HG02938 (cell line): ENCODE measurements at regions not wholly inside any gene's neighbourhood (a gene's known extent, or its start where the extent isn't known, plus 50 kb on each side); places are given as distances from the start of the nearest gene placed in this dataset.

ENCODE experiments used
- ATAC-seq: cut with Tn5 transposase; IDR thresholded peaks from one replicate; pipeline ENCODE4 v1.9.1; 2021; ENCODE audit warnings: mild to moderate bottlenecking, moderate library complexity; ENCODE audit not compliant: unreplicated experiment

DNA sequence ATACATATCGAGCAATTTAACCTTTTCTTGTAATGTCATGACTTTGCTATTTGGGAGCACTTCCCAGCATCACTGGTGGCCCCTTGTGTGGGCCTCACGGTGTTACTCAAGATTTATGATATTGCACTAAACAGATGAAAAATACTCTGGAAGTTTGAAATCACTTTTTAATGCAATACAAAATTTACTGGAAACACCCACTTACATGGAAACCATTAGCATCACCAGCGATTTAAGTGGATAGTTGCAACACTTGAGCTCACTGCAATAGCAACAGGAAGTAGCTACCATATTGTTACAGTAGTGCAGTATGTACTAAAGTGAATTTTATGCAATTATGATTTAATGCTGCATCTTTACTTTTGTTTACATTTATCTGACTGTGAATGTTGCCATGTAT, 184.4 kb downstream of the MDFIC start:
- no peak for ATAC-seq

DNA sequence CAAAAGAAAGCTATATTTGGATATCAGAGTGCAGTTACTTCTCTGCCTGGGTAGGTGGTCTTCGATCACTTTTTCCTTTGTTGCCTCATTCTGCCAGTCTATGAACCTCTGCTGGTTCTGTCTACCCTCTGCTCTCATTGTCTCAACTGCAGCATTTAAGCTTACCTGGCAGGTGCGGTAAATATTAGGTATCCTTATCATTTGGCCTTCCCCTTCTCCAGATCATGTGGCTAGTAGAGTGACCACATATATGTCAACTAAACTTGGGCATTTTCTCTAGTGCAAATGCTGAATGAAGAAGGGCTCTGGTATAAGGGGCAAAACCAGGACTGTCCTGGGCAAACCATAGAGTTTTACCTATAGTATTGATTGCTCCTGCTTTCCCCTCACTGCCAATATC, 180.8 kb downstream of the MDFIC start:
- ATAC-seq: no peak

DNA sequence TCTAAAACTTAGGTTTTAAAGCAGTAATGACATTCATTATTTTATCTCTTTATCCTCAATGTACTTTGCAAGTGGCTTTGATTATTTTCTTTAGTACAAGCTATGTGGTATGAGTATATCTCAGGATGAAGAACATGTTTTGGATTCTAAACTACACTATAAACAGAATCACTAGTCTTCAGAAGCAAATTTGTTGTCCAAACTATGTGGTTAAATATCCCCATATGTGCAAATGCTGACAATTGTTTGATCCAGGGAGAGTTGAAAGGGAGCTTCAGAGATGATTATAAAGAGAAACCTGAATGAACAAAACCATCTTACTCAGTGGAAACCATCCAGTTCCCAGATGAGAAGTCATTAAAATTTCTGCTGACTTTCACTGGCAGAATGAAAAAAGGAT, 179.3 kb downstream of the MDFIC start:
- no peak for ATAC-seq

DNA sequence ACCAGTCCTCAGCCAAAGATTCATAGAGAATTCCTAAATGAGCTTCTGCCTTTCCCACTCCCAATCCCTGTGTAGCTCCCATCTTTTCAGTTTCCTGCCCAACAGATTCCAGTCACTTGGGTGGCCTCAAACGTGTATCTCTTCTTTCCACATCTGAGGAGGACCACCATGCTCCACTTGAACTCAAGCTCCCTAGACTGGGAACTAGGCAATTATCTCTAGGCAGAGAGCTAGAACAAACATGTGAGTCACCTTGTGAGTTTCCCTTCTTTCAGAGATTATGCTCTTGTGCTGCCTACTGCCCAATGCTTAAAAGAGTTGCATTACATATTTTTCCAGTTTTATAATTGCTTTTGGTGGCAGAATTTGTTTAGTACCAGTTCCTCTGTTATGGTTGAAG, 178.0 kb downstream of the MDFIC start:
- ATAC-seq: no peak

DNA sequence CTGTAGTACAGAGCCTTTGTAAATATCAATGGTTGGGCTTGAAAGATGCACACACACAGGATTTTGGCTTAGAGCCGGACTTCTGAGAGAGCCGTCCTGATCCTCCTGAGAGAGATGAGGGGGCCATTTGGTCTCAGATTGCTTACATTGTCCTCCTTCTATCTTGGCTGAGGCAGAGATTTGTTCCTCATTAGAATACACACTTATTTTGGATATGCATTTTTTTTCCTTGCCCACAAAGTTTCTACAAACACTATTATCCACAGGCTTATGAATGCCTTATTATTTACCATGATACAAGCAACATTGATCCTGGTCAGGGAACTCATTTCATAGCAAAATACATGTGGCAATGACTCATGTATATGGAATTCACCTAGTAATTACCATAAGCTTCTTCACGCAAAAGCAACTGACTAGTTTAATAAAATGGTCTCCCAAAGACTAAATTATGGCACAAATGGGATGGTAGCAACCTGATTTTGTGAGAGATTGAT, 175.3 kb downstream of the MDFIC start:
- ATAC-seq: no peak

DNA sequence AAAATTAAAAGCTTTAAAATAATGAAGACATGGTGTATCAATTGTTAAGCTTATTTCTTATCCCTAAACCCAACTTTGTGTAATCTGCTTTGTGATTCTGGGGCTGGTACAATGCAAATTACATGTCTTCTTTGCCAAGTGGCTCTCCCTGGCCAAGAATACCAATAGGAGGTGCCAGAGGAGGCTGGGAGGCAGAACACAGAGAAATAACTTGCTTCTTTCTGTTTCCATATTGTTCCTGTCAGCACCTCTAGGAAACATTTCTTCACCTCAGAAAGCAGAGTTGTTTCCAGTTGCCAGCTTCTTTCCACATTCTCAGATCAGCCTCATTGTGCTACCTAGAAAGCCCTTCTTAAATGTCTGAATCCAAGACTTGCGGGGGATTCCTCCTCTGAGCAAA, 174.4 kb downstream of the MDFIC start:
- ATAC-seq: no peak

DNA sequence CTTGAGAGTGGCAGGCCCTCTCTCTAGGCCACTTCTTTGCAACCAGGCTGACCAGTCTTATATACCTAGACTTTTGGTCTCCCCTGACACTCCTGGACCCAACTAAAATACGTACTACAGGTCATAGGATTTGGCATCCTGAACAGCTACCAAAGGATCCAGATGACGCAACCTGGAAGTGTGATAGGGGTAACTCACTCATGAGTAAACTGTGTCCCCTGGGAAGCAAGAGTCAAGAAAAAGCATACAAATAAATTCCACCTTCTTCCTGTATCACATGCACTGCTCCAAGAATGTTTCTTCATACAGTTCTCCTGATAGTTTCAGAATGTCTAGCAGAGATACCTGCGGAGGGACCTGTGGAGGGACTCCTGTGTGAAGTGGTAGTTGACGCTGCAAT, 172.3 kb downstream of the MDFIC start:
- ATAC-seq: no peak

DNA sequence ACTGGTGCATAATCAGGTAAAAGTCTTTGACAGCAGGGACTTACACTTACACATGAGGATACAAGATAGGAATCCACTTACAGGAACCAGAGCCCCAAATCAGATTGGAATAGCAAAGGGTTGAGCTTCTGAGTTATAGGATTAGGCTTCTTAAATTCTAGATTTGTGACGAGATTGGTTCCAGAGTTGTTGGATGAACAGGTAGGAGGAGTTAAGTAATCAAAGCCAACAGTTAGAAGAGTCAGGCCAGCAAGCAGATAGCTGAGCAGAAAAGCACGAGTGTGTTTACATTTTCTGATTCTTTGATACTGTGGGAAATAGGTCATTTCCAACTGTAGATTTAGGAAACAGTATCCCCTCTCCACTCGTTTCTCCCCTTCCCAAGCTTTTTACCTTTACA, 167.0 kb downstream of the MDFIC start:
- ATAC-seq: no peak

DNA sequence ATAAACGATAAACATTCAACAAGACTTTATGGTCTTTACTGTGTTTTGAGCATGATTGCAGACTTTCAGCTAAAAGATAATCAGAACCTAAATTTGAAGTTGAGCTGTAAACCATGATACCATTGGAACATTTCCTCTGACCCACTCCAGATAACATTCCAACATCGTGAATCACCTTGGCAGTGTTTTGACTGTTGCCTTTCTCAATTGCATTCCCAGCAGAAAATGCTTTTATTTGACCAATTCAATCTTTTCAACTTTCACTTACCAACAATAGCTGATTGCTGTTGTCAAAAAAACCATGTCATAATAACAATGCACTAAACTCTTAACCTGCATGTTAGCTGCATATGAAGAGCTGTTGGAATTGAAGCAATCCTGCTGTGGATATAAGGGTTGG, 165.5 kb downstream of the MDFIC start:
- no peak for ATAC-seq

DNA sequence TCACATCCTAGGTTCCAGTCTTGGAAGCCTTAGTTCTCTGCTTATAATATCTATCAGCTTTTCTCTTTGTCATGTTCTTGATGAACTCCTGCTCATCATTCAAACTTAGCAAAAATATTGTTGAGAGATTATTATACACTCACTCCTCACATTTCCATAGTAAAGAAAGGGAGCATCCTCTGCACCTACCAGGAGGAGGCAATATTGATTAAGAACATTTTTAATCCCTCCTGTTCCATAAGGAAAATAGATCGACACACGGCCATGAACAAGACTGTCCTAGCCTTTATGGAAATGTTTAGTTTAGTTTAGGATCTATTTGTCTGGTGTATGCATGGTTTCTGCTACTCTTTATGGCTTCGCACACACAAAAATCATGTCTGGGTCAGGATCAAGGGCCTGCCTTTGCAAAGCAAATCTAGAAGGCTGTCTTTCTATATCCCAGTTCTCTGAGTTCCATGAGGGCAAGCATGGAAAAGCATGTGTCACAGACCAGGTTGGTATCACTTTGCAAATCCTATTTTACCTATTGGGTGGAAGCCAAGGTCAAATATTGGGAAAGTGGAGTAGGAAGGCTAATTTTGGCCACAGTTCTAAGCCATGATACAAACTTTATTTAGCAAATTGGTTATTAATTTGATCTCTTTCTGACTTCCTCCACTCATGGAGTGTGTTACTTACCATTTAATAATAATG, 164.4 kb downstream of the MDFIC start:
- ATAC-seq: no peak

DNA sequence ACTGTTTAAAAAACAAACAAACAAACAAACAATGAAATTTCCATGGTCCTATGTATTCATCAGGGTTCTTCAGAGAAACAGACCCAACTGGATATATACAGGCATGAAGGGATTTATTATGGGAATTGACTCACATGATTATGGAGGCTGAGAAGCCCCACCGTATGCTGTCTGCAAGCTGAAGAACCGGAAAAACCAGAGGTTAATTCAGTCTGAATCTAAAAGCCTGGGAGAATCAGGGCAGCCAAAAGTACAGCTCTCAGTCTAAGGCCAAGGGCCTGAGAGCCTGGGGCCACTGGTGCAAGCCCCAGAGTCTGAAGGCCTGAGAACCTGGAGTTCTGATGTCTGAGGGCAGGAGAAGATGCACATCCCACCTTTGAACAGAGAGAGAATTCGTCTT, 163.5 kb downstream of the MDFIC start:
- no peak for ATAC-seq

DNA sequence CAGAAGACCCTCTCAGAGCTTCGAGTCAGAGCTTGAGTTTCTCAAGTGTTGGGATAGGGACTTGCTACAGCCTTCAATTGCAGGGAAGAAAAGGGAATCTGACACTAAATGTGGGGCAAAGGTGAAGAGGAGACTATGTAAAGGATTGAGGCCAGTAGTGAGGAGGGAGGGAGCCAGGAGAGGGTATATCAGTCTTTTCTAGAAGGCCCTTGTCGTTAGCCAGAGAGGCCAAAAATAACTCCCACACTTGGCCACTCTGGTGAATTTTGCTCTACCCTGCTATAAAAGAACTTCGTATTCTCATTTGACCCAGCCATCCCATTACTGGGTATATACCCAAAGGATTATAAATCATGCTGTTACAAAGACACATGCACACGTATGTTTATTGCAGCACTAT, 162.0 kb downstream of the MDFIC start:
- ATAC-seq: no peak

DNA sequence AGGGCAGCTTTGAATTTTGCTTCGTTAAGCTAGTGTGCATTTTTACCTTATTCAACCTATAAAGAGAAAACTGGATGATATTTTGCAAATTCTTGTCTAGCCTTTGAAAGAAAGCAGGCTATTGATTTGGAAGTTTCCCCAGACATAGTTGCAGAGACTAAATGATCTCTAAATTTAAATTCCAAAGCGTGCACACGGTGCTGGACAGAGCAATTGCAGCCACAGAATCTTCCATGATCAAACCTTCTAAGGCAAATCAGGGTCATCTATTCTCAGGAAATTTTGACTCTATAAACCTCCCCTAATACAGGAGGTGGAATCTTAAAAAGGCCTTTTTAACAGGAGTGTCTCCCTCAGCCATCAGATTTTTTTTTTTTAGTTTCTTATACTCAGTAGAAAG, 159.9 kb downstream of the MDFIC start:
- no peak for ATAC-seq

DNA sequence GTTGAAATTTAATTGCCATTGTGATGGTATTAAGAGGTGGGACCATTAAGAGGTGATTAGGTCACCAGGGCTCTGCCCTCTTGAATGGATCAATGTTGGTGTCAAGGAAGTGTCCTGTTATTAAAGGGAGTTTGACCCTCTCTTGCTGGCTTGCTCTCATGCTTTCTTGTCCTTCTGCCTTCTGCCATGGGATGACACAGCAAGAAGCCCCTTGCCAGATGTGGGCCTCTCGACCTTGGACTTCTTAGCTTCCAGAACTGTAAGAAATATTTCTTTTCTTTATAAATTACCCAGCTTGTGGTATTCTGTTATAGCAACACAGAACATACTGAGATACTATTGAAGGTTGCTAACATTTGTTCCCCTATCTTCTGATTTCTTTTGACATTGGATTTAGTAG, 157.0 kb downstream of the MDFIC start:
- ATAC-seq: no peak

DNA sequence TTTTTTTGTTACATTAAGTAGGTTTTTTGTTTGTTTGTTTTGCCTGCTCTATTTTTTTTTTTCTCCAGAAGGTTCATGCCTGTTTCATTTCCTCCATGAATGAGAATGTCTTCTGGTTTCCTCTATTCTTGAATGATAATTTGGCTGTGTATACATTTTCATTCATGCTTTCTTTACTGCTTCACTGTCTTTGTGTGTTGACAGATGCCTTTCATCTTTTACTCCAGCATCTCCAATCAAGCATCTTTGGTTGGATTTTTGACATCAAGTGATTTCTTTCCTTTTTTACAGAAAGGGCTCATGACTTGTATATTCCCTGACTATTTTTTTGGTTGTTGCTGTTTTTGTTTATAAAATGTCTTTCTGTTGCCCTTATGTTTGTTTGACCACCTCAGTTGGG, 156.5 kb downstream of the MDFIC start:
- no peak for ATAC-seq

DNA sequence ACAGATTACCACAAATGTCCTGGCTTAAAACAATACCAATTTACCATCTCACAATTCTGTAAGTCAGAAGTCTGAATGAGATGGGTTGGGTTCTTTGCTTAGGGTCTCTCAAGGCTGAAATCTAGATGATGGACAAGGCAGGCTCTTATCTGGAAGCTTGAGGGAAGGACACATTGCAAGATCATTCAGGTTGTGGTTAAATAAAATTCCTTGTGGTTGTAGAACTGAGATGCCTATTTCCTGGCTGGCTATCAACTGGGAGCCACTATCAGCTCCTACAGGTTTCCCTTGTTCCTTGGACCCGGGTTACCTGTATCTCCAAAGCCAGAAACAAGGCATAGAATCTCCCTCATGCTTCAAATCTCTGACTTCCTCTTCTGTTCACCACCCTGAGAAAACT, 148.4 kb downstream of the MDFIC start:
- ATAC-seq: no peak
